Sigmoid colon (tissue), 6 donors: ENCODE measurements at regions not wholly inside any gene's neighbourhood (a gene's known extent, or its start where the extent isn't known, plus 50 kb on each side); places are given as distances from the start of the nearest gene placed in this dataset.

Experiments used
- DNase-seq: peaks from one replicate; pipeline ENCODE4 v3.0.0-alpha.2; 2019
- H3K27ac ChIP-seq, 4 donors: fragments of 200-600 bp; sonication (generic); one replicate each; pipeline ENCODE4 v1.5.1; 2016 to 2019; ENCODE audit warnings: mild to moderate bottlenecking in 1 of 4
- H3K27me3 ChIP-seq, 3 donors: fragments of 200-600 bp; sonication (generic); one replicate each; pipeline ENCODE4 v1.5.1; 2019; ENCODE audit warnings: mild to moderate bottlenecking in 1 of 3
- H3K36me3 ChIP-seq, 4 donors: fragments of 200-600 bp; sonication (generic); one replicate each; pipeline ENCODE4 v1.5.1; 2016 to 2019
- H3K4me1 ChIP-seq, 4 donors: fragments of 200-600 bp; sonication (generic); one replicate each; pipeline ENCODE4 v1.5.1; 2017 to 2019
- H3K4me3 ChIP-seq, 4 donors: fragments of 200-600 bp; sonication (generic); one replicate each; pipeline ENCODE4 v1.5.1; 2017 to 2019; ENCODE audit warnings: mild to moderate bottlenecking in 2 of 4, moderate library complexity in 1 of 4
- H3K9me3 ChIP-seq, 4 donors: fragments of 200-600 bp in 3 of 4; sonication (generic) in 3 of 4; one replicate each; pipeline versions ENCODE4 v1.5.1 to v1.6.1; 2013 to 2019
- EP300 ChIP-seq, 4 donors: sonication (generic); formaldehyde crosslinking; IDR thresholded peaks; one replicate each; pipeline ENCODE4 v1.6.1; 2017; ENCODE audit warnings: antibody characterized with exemption in 4 of 4
- POLR2A ChIP-seq, 2 donors: fragments of 450-650 bp; IDR thresholded peaks; one replicate each; pipeline ENCODE4 v1.6.1; 2016; ENCODE audit warnings: antibody characterized with exemption in 2 of 2, mild to moderate bottlenecking in 2 of 2, moderate library complexity in 2 of 2
- POLR2AphosphoS5 ChIP-seq, 4 donors: sonication (generic); formaldehyde crosslinking; IDR thresholded peaks; one replicate each; pipeline ENCODE4 v1.6.1; 2017; ENCODE audit warnings: antibody characterized with exemption in 4 of 4
- WGBS, 2 donors: extraction: QIAGEN DNeasy Blood & Tissue Kit; methylation state at CpG; one replicate each; pipeline ENCODE4 v1.1.7; 2013; 5-methylcytosine and 5-hydroxymethylcytosine counted together
- intact Hi-C: fragments of 100-400 bp; cut with DNase I; formaldehyde crosslinking; loops from one replicate; pipeline ENCODE4 v1.15.1; 2023
- TF ChIP-seq, protein P1 (sequence below), 4 experiments: fragments of 450-650 bp in 3 of 4; fragments of 200-600 bp in 1 of 4; IDR thresholded peaks; one replicate each; pipeline ENCODE4 v1.5.1; 2016 to 2019; ENCODE audit warnings: antibody characterized with exemption in 4 of 4, mild to moderate bottlenecking in 3 of 4, moderate library complexity in 2 of 4
- donor health status: healthy with polysubstance abuse.
- donor health status: healthy.

DNA sequence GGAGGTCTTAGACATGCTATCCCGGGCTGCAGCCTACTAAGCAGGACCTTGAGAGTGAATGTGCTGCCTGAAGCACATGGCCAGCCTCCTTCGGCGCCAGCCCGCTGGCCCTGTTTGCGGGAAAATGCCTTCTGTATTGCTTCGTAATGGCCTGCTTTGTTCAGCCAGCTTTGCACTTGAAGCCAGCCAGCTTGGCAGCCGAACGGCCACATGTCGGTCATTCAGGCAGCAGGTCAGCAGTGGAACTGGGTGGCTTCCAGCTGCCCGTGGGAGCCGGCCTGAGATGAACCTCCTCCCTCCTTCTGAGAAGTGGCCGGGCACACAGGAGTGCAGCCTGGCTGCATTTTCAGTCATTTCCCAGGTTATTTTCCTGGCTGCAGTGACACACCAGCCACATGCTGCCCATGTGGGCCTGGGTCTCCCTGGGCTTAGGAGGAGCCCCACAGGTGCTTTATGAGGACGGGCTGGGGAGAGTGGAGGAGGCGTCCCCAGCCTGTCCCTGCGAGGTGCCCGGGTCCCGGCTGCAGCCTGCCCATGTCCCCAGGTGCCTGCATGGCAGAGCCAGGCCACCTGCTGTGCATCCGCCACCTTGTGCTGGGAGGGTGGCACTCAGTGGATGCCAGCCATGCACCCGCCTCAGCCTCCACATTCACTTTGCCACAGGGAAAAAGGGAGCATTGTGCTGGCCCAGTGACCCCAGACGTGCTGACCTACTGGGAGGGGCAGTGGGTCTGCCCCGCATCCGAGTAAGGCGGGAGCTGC lies 103.5 kb downstream of the SIK1 start:
- no peak overlapping the region for H3K27ac ChIP-seq
- 85 to 87% methylated on average over 23 of the region's 23 CpGs for WGBS, 2 donors
- H3K27me3 ChIP-seq: no peaks in the 10 kb centered on the region
- no peak for DNase-seq
- TF ChIP-seq POLR2AphosphoS5 (IDR thresholded peaks at IDR 0.05) (peak in 1 of 4 donors; percentile 31), EP300 (IDR thresholded peaks at IDR 0.05) (no peak)
- TF ChIP-seq, protein P1, sequence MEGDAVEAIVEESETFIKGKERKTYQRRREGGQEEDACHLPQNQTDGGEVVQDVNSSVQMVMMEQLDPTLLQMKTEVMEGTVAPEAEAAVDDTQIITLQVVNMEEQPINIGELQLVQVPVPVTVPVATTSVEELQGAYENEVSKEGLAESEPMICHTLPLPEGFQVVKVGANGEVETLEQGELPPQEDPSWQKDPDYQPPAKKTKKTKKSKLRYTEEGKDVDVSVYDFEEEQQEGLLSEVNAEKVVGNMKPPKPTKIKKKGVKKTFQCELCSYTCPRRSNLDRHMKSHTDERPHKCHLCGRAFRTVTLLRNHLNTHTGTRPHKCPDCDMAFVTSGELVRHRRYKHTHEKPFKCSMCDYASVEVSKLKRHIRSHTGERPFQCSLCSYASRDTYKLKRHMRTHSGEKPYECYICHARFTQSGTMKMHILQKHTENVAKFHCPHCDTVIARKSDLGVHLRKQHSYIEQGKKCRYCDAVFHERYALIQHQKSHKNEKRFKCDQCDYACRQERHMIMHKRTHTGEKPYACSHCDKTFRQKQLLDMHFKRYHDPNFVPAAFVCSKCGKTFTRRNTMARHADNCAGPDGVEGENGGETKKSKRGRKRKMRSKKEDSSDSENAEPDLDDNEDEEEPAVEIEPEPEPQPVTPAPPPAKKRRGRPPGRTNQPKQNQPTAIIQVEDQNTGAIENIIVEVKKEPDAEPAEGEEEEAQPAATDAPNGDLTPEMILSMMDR (IDR thresholded peaks at IDR 0.05): no peak
- H3K4me3 ChIP-seq: no peak overlapping the region
- H3K9me3 ChIP-seq: no peaks in the 10 kb centered on the region
- intact Hi-C loops: no loop called here
- H3K4me1 ChIP-seq: peaks cover 0 to 6% (median 0%) of the 10 kb centered on the region in 4 donors
- no peaks in the 10 kb centered on the region for H3K36me3 ChIP-seq

DNA sequence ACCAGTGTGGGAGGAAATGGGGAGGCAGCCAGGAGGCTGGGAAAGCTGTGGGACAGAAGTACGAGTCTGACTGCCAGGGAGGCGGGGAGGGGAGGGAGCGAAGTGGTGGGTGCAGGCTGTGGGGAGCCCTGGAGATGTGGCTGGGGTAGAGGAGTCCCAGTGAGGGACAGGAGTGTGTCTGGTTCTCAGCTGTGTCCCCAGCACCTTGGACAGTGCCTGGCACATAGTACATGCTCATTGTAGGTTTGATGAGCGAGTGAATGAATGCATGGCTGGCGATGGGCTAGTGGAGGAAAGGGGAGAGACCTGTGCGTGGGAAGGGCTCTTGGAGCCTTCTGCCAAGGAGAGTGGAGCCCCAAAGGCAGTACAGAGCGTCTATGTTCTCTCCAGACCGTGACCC lies 104.1 kb downstream of the SIK1 start:
- peaks cover 0 to 4% (median 1%) of the 10 kb centered on the region in 4 donors for H3K9me3 ChIP-seq
- H3K4me3 ChIP-seq: no peak overlapping the region
- H3K27ac ChIP-seq: no peak overlapping the region
- H3K4me1 ChIP-seq: peaks cover 0 to 6% (median 0%) of the 10 kb centered on the region in 4 donors
- no peak for DNase-seq
- intact Hi-C loops: no loop called here
- TF ChIP-seq POLR2AphosphoS5 (IDR thresholded peaks at IDR 0.05) (no peak), EP300 (IDR thresholded peaks at IDR 0.05) (no peak)
- TF ChIP-seq, protein P1 (IDR thresholded peaks at IDR 0.05): no peak
- WGBS, 2 donors: 82% methylated on average over 8 of the region's 8 CpGs
- no peaks in the 10 kb centered on the region for H3K27me3 ChIP-seq
- H3K36me3 ChIP-seq: no peaks in the 10 kb centered on the region

DNA sequence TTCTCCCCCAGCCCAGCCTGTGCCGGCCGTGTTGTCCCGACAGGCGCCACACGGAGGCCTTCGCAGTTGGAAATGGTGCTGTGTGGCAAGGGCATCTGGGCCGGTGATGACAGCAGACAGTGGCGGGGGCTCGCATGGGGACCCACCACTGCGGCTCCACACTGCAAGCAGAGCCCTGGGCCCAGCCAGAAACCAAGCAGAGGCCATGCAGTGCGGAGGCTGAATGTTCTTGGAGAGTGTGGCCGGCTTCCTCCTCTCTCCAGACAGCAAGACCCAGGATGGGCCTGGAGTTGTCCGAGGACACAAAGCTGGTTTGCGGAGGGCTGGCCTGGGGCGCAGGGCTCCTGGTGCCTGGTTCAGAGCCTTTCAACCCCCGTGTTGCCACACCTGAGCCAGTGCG lies 104.6 kb downstream of the SIK1 start:
- peaks cover 0 to 6% (median 1%) of the 10 kb centered on the region in 4 donors for H3K9me3 ChIP-seq
- intact Hi-C loops: no loop called here
- H3K4me1 ChIP-seq: peaks cover 0 to 6% (median 0%) of the 10 kb centered on the region in 4 donors
- no peak overlapping the region for H3K27ac ChIP-seq
- no peaks in the 10 kb centered on the region for H3K36me3 ChIP-seq
- WGBS, 2 donors: 94 to 96% methylated on average over 17 of the region's 17 CpGs
- H3K27me3 ChIP-seq: no peaks in the 10 kb centered on the region
- H3K4me3 ChIP-seq: no peak overlapping the region
- DNase-seq: no peak
- TF ChIP-seq EP300 (IDR thresholded peaks at IDR 0.05): no peak
- TF ChIP-seq, protein P1 (IDR thresholded peaks at IDR 0.05): no peak
- no peak for TF ChIP-seq POLR2A (IDR thresholded peaks at IDR 0.05)
- no peak for TF ChIP-seq POLR2AphosphoS5 (IDR thresholded peaks at IDR 0.05)

DNA sequence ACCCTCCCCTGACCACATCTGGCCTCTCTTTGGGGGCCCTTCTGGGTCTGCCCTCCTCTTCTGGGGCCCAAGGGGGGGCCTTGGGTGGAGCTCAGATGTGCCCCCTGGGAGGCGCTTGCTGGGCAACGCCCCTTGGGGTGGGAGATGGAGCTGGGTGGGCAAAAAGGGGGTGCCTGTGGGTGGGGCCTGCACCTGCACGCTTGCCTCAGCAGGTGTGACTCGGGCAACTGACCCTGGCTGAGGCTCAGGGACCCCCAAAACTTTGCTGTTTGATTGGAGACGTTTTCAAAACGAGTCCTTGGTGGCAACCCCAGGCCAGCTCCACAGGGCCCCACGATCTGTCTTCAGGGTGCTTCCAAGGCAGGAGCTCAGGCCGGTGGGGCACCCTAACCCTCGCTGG lies 105.3 kb downstream of the SIK1 start:
- no peak for TF ChIP-seq POLR2AphosphoS5 (IDR thresholded peaks at IDR 0.05)
- no peak for TF ChIP-seq EP300 (IDR thresholded peaks at IDR 0.05)
- TF ChIP-seq, protein P1 (IDR thresholded peaks at IDR 0.05): no peak
- TF ChIP-seq POLR2A (IDR thresholded peaks at IDR 0.05): no peak
- DNase-seq: no peak

More for the DNA sequence above, 105.3 kb downstream of the SIK1 start:
- Histone ChIP-seq H3K4me3 (no peak overlapping the region), H3K36me3 (no peaks in the 10 kb centered on the region), H3K27ac (no peak overlapping the region), H3K27me3 (no peaks in the 10 kb centered on the region), H3K4me1 (peaks cover 0 to 6% (median 0%) of the 10 kb centered on the region in 4 donors), H3K9me3 (peaks cover 0 to 6% (median 1%) of the 10 kb centered on the region in 4 donors)
- intact Hi-C loops: no loop called here
- 90 to 91% methylated on average over 9 of the region's 9 CpGs for WGBS, 2 donors
